Activated B cell treated with CpG ODN at 0.5 μM for 24 hours (primary cell): ENCODE measurements at regions not wholly inside any gene's neighbourhood (a gene's known extent, or its start where the extent isn't known, plus 50 kb on each side); places are given as distances from the start of the nearest gene placed in this dataset.

ENCODE experiments used
- ATAC-seq: fragments of 200-7000 bp; cut with Tn5 transposase; one replicate; pipeline ENCODE4 v1.10.0; 2021; ENCODE audit warnings: low read depth, mild to moderate bottlenecking, moderate library complexity
- CTCF ChIA-PET: fragments of 350-600 bp; sonication (Branson Sonifier 250); formaldehyde crosslinking; loops from one replicate; lab custom pipeline; 2021; ENCODE audit warnings: antibody characterized with exemption; lab: Charles Lee
- POLR2A ChIA-PET: fragments of 350-600 bp; sonication (Branson Sonifier 250); formaldehyde crosslinking; loops from one replicate; lab custom pipeline; 2021; ENCODE audit warnings: antibody characterized with exemption; lab: Charles Lee
- DNase-seq: peaks from one replicate; pipeline ENCODE4 v3.0.0; 2022
- H3K27ac Mint-ChIP-seq: one replicate; pipeline ENCODE4 v1.8.0; 2020; ENCODE audit warnings: mixed read lengths
- H3K27me3 Mint-ChIP-seq: one replicate; pipeline ENCODE4 v1.8.0; 2021; ENCODE audit warnings: mixed read lengths
- H3K36me3 Mint-ChIP-seq: one replicate; pipeline ENCODE4 v1.8.0; 2021; ENCODE audit warnings: low read depth, mixed read lengths
- H3K4me1 Mint-ChIP-seq: one replicate; pipeline ENCODE4 v1.8.0; 2021; ENCODE audit warnings: mixed read lengths
- H3K4me3 Mint-ChIP-seq: one replicate; pipeline ENCODE4 v1.8.0; 2020; ENCODE audit warnings: mild to moderate bottlenecking, mixed read lengths
- H3K9me3 Mint-ChIP-seq: one replicate; pipeline ENCODE4 v1.8.0; 2020; ENCODE audit warnings: mixed read lengths
- CTCF ChIP-seq: fragments of 200-600 bp; IDR thresholded peaks from one replicate; pipeline ENCODE4 v1.8.0; 2022; ENCODE audit warnings: antibody characterized with exemption, mild to moderate bottlenecking
- intact Hi-C: fragments of 100-400 bp; cut with micrococcal nuclease; formaldehyde crosslinking; loops from one replicate; pipeline ENCODE4 v1.15.1; 2024

DNA sequence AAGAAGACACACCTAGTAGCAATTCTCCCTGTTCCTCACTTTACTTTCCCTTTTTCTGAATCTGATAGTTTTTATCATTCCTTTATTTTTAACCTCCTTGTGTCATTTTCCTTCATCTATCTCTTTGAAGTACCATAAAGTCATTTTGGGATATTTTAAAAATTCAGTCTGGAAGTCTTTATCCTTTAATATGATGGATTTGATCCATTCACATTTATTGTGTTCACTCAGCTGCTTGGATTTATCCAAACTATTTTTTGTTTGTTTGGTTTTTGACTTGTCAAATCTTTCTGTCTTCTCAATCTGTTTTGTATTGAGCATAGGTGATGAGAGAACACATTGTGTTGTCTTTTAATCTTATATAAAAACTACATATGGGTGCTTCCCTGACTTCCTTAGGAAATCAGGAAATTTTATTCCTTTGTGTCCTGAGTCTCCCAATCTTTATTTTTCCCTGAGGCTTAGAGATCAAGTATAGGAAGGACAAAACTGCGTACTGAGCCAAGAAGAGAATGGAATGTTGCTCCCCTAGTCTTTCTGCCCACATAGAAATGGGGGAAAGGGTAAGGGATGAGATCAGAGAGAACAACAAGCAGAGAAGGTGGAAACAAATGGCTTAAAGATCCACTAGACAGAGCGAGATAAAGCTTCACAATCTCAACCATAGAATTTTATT lies 132.7 kb upstream of the HABP2 start:
- H3K27ac Mint-ChIP-seq, result no peak overlapping the region
- H3K27me3 Mint-ChIP-seq, result peaks cover 11% of the 10 kb centered on the region
- no peaks in the 10 kb centered on the region for H3K4me1 Mint-ChIP-seq
- ChIA-PET CTCF (no interaction called here), POLR2A (no interaction called here)
- H3K4me3 Mint-ChIP-seq, result no peak overlapping the region
- ATAC-seq (no peak), DNase-seq (no peak)
- H3K9me3 Mint-ChIP-seq, result peaks cover 7% of the 10 kb centered on the region
- intact Hi-C loops, result no loop called here
- no peaks in the 10 kb centered on the region for H3K36me3 Mint-ChIP-seq
- TF ChIP-seq CTCF, result no peak

DNA sequence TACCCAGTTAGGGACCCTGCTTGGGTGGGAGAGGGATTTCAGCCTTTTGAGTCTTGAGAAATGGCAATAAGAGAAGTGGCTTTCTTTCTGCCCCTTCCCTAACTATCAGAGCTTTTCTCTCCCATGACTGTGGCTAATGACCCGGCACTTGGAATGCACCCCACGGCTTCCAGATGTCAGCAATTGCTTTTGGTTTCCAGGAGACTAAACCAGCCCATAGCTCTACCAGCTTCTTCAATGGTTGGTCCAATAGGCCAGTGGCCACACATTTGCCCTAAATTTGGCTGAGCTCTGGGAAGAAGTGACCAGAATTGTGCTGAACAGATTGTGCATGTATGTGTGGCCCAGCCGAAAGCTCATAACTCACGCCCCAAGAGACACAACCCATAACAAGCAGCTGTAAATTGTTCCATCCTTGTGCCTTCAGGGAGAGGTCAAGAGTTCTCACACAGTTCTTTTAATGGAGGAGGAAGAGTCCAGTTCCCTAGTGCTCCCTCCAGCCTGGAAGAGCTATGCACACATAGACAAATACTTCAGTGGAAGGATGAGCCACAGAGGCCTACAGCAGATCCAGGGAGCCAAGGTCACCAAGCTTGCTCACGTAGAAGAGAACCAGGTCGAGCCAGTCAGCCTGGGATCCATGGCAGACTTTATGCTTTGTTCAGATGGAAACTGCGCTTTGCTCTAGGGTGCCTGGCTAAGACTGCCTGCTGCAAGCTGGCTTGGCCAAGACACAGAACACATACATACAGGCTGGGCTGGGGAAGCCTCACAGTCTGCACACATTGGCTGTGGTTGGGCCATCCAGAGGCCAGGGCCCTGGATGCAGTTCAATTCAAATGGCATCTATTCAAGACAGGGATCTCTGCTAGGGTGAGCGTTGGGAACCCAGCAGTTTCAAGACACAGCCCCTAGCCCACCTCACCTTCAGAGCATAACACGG lies 131.8 kb upstream of the HABP2 start:
- Mint-ChIP-seq H3K4me1 (no peaks in the 10 kb centered on the region), H3K27ac (no peak overlapping the region), H3K4me3 (no peak overlapping the region), H3K36me3 (no peaks in the 10 kb centered on the region), H3K9me3 (peaks cover 7% of the 10 kb centered on the region), H3K27me3 (peaks cover 11% of the 10 kb centered on the region)
- ChIA-PET POLR2A (no interaction called here), CTCF (no interaction called here)
- no peak for TF ChIP-seq CTCF
- DNase-seq, result no peak
- intact Hi-C loops, result no loop called here
- no peak for ATAC-seq

- peaks cover 7% of the 10 kb centered on the region for H3K9me3 Mint-ChIP-seq
- TF ChIP-seq CTCF, result no peak
- ChIA-PET CTCF (no interaction called here), POLR2A (no interaction called here)
- DNase-seq, result no peak
- no peak overlapping the region for H3K27ac Mint-ChIP-seq
- no peak for ATAC-seq
- H3K27me3 Mint-ChIP-seq, result peaks cover 8% of the 10 kb centered on the region
- intact Hi-C loops, result no loop called here
- H3K36me3 Mint-ChIP-seq, result no peaks in the 10 kb centered on the region
- H3K4me3 Mint-ChIP-seq, result no peak overlapping the region
- no peaks in the 10 kb centered on the region for H3K4me1 Mint-ChIP-seq
Measured at GRCh38 chr10:113422371-113422770, 130.5 kb upstream of the HABP2 start.

- no peak for TF ChIP-seq CTCF
- ChIA-PET POLR2A (no interaction called here), CTCF (no interaction called here)
- Mint-ChIP-seq H3K4me1 (no peaks in the 10 kb centered on the region), H3K27me3 (peaks cover 8% of the 10 kb centered on the region), H3K4me3 (no peak overlapping the region), H3K9me3 (peaks cover 7% of the 10 kb centered on the region), H3K27ac (no peak overlapping the region), H3K36me3 (no peaks in the 10 kb centered on the region)
- DNase-seq, result no peak
- ATAC-seq, result no peak
- intact Hi-C loops, result no loop called here
Measured at GRCh38 chr10:113423981-113424721, 128.7 kb upstream of the HABP2 start.

DNA sequence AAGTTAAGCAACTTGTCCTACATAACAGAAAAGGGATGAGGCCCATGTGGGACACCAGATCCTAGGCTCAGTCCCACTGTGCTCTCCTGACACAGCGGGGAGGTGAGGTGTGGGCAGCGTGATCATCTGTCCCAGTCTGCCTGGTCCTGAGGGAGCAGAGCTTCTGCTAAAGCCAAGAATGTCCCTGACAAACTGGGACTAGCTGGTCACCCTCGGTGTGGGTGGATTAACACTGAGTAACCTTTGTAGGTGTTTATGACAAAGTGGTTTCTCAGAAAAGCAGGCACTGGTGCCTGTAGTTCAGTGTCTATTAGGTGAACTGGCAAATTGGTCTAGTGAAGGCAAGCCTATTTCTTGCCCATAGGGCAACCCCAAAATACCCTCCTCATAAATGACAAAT lies 127.8 kb upstream of the HABP2 start:
- POLR2A ChIA-PET, result no interaction called here
- H3K4me3 Mint-ChIP-seq, result no peak overlapping the region
- no peak for ATAC-seq
- no peaks in the 10 kb centered on the region for H3K4me1 Mint-ChIP-seq
- CTCF ChIA-PET, result no interaction called here
- intact Hi-C loops, result no loop called here
- DNase-seq, result no peak
- no peak overlapping the region for H3K27ac Mint-ChIP-seq
- no peak for TF ChIP-seq CTCF
- no peaks in the 10 kb centered on the region for H3K36me3 Mint-ChIP-seq
- peaks cover 3% of the 10 kb centered on the region for H3K9me3 Mint-ChIP-seq
- peaks cover 8% of the 10 kb centered on the region for H3K27me3 Mint-ChIP-seq
